SK-N-SH (cell line): ENCODE measurements at regions not wholly inside any gene's neighbourhood (a gene's known extent, or its start where the extent isn't known, plus 50 kb on each side); places are given as distances from the start of the nearest gene placed in this dataset.

Experiments used
- EZH2phosphoT487 ChIP-seq: fragments of 200-600 bp; sonication (generic); IDR thresholded peaks from 2 replicates; pipeline ENCODE4 v1.6.1; 2017; ENCODE audit warnings: low read depth, mixed run types, mild to moderate bottlenecking, antibody characterized with exemption, moderate library complexity, borderline replicate concordance
- RCOR1 ChIP-seq: fragments of 150-350 bp; IDR thresholded peaks from 2 replicates; pipeline ENCODE4 v1.6.1; 2017; ENCODE audit warnings: antibody characterized with exemption, low read length
- TF ChIP-seq, protein P1 (sequence below): fragments of 200-600 bp; sonication (generic); IDR thresholded peaks from 2 replicates; pipeline ENCODE4 v1.6.1; 2017; ENCODE audit warnings: antibody characterized with exemption, mild to moderate bottlenecking, moderate library complexity

DNA sequence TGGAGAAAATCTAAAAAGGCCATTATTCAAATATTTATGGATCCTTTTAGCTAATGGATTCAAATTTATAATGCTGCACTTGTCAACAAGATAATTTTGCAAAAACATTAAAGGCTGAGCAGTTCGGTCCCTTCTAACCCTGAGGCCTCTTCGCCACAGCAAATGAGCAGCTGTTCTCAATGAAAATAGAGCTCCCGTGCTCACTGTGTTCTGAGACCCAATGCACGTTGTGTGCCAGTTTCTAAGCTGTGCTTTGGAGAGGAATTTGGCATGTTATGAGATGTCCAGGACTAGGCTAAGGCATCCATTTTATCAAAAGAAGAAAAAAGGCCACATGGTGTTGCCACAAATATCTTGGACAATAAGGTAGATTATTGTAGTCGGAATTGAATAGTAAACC lies 220.1 kb upstream of the TSHZ2 start:
- TF ChIP-seq EZH2phosphoT487 (no peak), RCOR1 (no peak)
- TF ChIP-seq, protein P1, sequence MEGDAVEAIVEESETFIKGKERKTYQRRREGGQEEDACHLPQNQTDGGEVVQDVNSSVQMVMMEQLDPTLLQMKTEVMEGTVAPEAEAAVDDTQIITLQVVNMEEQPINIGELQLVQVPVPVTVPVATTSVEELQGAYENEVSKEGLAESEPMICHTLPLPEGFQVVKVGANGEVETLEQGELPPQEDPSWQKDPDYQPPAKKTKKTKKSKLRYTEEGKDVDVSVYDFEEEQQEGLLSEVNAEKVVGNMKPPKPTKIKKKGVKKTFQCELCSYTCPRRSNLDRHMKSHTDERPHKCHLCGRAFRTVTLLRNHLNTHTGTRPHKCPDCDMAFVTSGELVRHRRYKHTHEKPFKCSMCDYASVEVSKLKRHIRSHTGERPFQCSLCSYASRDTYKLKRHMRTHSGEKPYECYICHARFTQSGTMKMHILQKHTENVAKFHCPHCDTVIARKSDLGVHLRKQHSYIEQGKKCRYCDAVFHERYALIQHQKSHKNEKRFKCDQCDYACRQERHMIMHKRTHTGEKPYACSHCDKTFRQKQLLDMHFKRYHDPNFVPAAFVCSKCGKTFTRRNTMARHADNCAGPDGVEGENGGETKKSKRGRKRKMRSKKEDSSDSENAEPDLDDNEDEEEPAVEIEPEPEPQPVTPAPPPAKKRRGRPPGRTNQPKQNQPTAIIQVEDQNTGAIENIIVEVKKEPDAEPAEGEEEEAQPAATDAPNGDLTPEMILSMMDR = no peak
